Prostate gland (tissue), 2 donors: ENCODE measurements at regions not wholly inside any gene's neighbourhood (a gene's known extent, or its start where the extent isn't known, plus 50 kb on each side); places are given as distances from the start of the nearest gene placed in this dataset.

Experiments
- POLR2A ChIP-seq: fragments of 450-650 bp; IDR thresholded peaks from one replicate; pipeline ENCODE4 v1.6.1; 2016; ENCODE audit warnings: antibody characterized with exemption, mild to moderate bottlenecking
- POLR2AphosphoS5 ChIP-seq: sonication (generic); formaldehyde crosslinking; IDR thresholded peaks from one replicate; pipeline ENCODE4 v1.6.1; 2017; ENCODE audit warnings: antibody characterized with exemption
- TF ChIP-seq, protein P1 (sequence below), 4 experiments: fragments of 200-600 bp in 2 of 4; fragments of 450-650 bp in 2 of 4; sonication (generic) in 2 of 4; IDR thresholded peaks; 1 replicate in 3 of 4; 2 replicates in 1 of 4; pipeline ENCODE4 v1.5.1; 2016 to 2019; ENCODE audit warnings: antibody characterized with exemption in 4 of 4, mild to moderate bottlenecking in 2 of 4, moderate library complexity in 2 of 4

DNA sequence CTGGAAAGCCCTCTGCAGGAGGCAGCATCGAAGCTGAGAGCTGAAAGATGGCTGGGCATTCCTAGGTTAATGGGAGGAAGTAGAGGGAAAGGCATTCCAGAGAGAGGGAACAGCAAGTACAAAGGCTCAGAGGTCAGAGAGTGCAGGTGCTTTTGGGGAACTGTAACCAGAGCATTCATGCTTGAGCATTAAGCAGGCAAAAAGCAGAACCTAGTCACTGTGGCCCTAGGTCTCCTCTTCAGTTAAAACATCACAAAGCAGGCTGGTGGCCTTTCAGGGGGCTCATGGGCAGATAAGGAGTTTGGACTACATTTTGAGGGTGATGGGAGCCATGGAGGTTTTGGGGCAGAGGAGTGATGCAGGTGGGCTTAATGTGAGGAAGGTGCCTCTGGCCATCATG, 169.2 kb upstream of the MYL2 start:
- TF ChIP-seq, protein P1, sequence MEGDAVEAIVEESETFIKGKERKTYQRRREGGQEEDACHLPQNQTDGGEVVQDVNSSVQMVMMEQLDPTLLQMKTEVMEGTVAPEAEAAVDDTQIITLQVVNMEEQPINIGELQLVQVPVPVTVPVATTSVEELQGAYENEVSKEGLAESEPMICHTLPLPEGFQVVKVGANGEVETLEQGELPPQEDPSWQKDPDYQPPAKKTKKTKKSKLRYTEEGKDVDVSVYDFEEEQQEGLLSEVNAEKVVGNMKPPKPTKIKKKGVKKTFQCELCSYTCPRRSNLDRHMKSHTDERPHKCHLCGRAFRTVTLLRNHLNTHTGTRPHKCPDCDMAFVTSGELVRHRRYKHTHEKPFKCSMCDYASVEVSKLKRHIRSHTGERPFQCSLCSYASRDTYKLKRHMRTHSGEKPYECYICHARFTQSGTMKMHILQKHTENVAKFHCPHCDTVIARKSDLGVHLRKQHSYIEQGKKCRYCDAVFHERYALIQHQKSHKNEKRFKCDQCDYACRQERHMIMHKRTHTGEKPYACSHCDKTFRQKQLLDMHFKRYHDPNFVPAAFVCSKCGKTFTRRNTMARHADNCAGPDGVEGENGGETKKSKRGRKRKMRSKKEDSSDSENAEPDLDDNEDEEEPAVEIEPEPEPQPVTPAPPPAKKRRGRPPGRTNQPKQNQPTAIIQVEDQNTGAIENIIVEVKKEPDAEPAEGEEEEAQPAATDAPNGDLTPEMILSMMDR (IDR thresholded peaks at IDR 0.05) = no peak
- TF ChIP-seq POLR2A (no peak), POLR2AphosphoS5 (no peak)
